PC-9 (cell line): ENCODE measurements at regions not wholly inside any gene's neighbourhood (a gene's known extent, or its start where the extent isn't known, plus 50 kb on each side); places are given as distances from the start of the nearest gene placed in this dataset.
"Not testable (repeated sequence)": the region's sequence is repeated elsewhere in the genome, so short reads cannot be mapped to it uniquely, and the experiment has no call there.

Experiments used
- CTCF ChIP-seq: fragments of 200-600 bp; sonication (generic); conservative IDR thresholded peaks from 2 replicates; pipeline ENCODE4 v1.6.1; 2017; ENCODE audit warnings: mixed run types, antibody characterized with exemption, mild to moderate bottlenecking, moderate library complexity
- EZH2 ChIP-seq: fragments of 200-600 bp; sonication (generic); IDR thresholded peaks from 2 replicates; pipeline ENCODE4 v1.8.0; 2017; ENCODE audit warnings: antibody characterized with exemption, low read depth

GRCh38 chr2:110031722-110032327 is 83.8 kb downstream of the MALL start:
- not testable (repeated sequence) for TF ChIP-seq CTCF, EZH2
